HG03280 (cell line): ENCODE measurements at regions not wholly inside any gene's neighbourhood (a gene's known extent, or its start where the extent isn't known, plus 50 kb on each side); places are given as distances from the start of the nearest gene placed in this dataset.

Experiments
- ATAC-seq: cut with Tn5 transposase; IDR thresholded peaks from one replicate; pipeline ENCODE4 v1.9.1; 2021; ENCODE audit warnings: mild to moderate bottlenecking, moderate library complexity; ENCODE audit not compliant: unreplicated experiment

DNA sequence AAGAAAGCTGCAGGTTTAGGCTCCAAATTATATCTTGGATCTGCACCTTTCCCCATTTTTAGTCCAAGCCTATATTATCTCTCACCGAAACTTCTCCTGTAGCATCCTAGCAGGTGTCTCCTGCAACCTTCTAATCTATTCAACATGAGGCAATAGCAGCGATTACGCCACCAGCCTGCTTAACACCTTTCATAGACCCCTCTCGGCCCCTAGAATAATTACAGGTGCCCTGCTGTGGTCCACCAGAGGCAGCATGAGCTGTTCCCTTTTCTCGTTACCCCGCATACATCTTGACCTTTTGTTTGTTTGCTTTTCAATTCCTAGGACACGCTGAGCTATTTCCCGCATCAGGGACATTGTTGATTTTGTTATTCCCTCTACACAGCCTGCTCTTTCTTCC is 361.9 kb downstream of the CYRIA start:
- ATAC-seq, result no peak

DNA sequence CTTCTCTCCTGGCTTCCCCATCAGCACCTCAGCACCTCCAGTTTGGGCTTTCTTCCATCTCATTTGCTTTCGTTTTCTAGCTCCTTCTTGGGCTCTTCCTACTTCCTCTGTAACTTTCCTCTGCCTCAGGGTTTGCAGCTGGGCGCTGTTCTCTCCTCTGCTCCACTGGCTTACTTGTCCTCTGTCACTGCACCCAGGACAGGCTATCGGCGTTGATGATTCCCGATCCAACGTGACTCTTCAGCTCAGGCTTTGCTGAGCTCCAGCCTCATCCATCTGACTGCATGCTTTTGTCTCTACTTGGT is 362.4 kb downstream of the CYRIA start:
- no peak for ATAC-seq

DNA sequence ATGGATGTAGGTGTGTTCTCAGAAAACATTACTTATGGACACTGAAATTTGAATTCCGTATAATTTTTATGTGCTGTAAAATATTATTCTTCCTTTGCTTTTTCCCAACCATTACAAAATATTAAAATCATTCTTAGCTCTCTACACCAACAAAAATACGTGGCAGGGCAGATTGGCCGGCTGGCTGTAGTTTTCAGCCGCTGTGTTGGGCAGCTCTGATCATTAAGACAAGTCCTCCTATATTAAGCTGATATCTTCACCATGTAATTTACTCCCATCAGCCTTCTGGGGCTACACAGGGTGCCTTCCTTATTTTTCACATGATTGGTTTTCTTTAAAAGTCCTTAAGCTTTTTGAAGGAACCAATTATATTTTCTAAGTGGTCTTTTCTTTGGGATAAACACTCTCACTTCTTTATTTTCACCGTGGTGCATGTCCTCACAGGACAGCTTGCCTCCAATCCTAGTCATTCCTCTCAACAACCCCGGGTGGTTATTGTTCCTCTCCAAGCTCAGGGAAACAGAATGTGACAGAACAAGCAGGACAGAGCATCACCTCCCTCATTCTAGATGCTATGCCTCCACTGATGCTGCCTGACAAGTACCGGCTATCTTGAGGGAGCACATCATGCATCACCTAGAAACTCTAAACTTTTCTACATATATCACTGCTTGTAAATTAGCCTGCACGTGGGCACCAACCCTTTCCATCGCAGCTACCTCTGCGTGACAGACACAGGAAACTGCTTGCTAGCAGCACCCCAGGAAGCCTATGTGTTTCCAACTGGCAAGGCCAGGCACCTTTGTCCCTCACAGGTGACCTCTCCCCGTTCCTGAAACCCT is 362.3 kb downstream of the MYCN start:
- no peak for ATAC-seq

DNA sequence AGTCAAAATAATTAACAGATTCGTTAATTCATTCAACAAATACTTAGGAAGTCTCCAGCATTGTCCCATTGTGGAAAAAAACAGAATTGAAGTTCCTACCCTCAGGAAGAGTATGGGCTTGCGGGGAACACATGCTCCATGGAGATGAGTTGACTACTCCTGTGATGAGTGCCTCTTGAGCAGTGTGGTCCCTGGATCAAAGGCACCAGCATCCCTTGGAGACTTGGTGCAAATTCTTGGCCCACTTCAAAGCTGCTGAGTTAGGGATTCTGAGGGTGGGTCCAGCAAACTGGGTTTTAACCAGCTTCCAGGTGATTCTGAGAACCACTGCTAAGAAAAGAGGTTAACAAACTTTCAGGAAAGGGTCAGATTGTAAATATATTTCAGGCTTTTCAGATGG is 361.6 kb downstream of the MYCN start:
- ATAC-seq, result no peak

DNA sequence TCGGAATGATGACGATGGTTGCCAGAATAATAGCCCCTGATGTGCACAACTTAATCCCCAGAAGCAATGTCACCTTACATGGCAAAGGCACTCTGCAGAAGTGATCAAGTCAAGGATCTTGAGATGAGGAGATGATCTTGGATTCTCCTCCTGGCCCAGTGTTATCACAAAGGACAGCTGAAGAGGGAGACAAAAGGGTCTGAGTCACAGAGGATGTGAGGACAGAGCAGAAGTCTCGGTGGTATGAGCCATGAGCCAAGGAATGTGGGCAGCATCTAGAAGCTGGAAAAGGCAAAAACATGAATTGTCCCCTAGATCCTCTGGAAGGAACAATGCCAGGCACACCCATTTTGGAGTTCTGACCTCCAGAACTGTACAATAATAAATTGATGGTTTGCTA is 358.5 kb downstream of the MYCN start:
- no peak for ATAC-seq

DNA sequence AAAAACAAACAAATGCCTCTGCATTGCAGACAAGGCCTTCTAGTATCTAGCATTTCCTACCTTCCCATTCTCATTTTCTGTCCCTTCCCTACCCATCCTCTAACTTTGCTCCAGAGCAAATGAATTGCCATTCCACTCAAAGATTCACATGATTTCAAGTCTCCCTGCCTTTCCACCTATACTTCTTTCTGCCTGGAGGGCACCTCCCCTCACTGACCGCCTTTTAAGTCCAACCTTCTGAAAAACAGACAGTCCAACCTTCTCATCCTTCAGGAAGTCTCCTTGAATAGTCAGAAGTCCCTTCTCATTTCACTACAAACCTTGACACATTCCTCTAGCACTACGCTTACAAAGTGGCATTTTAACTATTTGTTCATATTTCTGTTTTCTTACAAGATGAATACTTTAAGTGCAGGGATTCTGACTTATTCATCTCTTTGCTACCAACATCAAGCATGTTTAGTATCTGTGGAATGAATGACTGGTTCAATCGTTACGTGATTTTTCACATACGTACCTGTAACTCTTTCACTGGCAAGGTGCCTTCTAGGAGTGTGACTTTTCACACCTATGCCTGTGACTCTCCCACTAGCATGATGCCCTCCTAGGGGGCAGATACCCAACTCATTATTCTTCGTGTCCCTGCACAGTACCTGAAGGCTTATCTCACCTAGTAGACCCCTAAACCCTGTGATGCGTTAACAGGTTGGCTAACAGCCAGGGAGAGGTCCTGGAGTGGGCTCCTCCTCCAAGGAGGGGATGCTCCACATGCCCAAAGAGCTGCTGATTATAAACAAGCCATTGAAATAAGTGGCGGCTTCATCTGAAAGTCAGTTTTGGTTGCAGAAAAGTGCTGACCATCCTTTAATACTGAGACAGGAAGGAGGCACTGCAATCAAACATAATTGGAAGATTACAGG is 356.2 kb downstream of the MYCN start:
- no peak for ATAC-seq

DNA sequence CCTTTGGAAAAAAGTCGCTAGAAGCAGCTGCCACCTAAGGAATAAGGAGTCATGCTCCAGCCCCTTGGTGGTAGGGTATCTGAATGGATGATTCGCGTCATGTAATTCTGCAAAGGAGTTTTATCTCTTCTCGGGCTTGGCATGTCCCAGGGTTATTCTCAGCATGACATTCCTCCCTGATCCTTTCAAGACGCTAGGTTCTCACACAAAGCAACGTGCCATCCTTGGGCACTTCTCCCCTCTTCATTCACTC is 355.6 kb downstream of the MYCN start:
- no peak for ATAC-seq

DNA sequence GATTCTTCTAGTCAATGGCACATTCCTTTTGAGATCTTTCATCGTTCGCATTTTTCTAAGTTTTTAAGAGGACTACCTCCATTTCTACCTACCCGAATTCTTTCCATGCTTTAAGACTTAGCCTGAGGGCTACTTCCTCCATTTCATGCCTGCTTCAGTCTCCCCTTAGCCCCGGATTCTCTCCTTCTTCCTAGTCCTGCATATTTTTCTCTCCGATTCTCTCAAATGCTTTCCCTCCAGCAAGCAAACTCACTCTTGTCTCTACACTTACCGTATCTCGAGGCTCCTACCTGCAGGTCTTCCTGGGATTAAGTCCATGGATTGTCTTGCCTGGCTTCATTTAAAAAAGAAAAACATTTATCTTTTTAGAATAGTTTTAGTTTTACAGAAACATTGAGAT is 354.4 kb downstream of the MYCN start:
- no peak for ATAC-seq

DNA sequence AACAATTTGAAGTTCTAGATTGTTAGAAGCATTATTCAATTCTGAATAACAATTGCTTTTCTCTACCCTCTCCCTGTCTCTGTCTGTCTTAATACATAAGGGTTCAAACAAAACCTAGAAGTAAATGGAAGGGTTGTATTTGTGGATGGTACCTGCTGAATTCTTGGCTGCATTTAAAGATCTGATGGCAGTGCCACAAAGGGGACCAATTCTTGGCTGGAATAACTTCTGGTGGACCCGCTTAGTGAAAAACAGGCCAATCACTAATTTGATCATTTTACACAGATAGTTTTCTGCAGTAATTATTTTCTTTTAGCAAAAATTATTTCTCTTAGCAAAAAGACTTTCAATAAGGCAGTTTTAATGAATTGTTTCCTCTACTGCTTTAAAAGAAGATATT is 353.5 kb downstream of the MYCN start:
- ATAC-seq, result no peak

DNA sequence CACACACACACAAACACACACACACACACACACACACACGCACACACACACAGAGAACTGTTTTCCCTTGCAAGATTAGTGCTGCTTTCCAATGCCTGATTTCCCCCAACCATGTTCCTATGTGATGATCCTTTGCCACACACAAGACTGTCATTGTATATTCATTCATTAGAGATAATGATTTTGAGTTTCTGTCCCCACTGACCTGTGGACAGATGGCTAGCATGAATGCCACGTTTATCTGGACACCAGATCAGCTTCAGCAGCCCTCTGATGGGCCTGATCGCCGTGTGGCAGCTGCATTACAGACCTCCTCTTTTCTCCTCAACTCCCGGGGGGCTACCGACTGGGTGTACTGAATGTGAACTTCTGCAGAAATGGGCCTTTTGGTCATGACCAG is 353.0 kb downstream of the MYCN start:
- ATAC-seq, result no peak

DNA sequence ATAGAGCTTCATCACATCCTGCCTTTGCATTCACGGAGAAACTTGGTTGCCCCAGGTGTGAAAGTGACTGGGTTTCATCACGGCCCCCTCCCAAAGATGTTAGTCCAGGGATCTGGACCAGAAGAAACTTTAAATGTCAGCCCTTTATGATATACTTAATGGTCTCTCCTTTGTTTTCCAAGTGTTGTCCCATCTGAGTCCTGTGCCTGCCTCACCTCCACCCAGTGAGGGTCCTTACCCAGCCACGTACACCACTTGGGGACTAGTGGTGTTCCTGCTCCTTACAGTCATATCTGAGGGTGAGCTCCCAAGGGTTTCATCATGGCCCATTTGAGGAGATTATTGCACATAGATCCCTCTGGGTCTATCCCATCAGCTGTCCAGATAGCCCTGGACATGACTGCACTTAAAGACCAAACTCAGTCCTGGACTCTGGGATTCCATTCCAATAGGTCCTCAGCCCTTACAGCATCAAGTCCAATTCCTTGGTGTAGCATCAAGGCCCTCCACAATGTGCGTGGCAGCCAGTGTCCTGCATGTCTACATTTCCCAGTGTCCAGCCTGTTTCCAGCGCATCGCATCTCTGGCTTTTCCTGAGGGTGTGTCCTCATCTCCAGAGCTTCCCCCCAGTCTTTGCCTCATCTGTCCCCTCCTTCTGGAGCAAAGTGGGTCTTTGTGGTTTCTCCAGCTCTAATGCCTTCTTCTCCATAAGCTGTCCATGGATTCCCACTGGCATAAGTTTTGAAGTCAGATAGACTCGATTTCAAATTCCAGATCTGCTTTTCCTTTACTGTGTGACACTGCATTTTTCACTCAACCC is 351.6 kb downstream of the MYCN start:
- ATAC-seq, result no peak

DNA sequence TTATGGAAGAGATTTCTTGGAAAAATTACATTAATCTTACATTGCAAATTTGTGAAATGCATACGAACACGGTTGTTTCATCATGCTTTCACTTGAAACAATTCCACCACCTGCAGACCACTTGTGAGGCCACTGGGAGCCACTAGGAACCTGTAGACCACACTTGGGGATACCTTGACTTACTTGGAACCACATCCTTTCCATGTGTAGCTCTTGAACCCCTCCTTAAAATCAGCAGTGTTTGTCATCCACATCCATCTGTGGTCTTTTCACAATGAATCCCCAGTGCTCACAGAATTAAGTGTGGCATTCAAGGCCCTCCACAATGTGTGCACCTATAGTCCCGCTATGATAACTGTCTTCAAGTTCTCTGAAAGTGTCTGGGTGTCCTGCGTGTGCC is 350.9 kb downstream of the MYCN start:
- ATAC-seq, result no peak

DNA sequence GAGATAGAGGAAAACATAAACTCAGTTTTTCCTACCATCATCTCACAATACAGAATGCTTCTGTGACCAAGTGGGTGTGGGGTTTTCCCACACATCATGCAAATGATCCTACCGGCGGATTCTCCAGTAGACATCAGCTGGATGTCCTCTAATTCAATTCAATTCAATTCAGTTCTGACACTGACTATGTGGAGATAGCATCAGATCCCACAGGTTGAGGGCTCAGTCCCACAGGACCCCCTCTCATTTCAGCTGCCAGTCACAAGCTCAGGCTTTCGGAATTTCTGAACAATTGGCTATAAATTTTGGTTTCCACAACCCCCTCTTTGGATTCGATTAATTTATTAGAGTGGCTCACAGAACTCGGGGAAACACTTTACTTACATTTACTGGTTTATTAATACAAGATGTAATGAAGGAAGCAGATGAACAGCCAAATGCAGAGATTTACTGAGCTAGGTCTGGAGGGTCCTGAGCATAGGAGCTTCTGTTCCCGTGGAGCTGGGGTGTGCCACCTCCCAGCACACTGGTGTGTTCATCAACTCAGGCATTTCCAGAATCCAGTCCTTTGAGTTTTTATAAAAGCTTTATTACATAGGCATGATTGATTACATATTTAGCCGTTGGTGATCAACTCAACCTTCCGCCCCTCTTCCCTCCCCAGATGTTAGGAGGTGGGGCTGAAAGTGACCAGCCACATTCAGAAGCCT is 350.1 kb downstream of the MYCN start:
- ATAC-seq, result no peak

DNA sequence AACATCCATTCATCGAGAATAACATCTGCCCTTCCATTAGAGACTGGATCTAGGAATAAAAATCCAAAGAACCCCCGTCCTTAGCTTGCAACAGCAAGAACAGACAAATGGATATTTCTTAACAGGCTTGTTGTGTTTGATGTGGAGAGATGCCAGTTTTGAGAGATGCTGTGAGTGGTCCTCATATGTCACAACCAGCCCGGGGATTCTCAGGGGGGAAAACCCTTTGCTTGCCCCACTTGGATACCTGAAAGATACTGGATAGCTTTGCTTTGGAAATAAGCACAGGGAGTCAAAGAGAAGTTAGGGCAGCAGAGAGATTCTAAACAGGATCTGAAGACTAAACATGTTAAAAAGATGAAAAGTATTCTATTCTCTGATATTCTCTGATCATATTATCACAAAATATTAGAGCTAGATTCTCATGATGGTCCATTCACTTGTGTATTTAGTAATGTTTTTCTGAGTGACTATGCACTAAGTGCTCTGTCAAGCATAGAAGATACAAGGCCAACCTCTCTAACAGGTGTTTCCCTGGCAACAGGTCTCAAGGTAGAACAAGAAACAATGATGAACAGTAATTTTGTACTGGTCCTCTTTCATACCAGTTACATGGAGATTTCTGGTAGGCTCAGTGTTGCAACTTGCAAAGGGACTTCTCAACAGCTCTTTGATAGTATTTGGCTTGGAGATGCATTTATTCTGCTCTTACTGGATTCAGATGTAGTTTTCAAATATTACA is 348.2 kb downstream of the MYCN start:
- ATAC-seq, result no peak

DNA sequence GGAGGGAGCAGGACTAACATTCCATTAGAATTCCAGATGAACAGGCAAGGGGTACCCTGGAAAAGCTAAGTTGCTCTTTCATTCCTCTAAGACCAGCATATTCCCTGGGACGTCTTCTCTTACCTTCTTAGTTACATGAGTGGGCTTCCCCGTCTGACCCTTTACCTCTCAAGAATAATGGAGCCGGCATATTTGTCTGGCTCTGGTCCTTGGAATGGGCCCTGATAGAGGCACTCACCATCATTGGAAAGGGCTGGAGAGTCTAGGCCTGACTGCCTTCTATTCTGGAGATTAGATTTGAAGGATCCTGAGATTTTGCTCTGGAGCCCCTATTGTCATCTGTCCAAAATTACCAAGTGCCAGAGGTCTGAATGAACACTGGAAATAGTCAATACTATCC is 347.5 kb downstream of the MYCN start:
- ATAC-seq, result no peak

DNA sequence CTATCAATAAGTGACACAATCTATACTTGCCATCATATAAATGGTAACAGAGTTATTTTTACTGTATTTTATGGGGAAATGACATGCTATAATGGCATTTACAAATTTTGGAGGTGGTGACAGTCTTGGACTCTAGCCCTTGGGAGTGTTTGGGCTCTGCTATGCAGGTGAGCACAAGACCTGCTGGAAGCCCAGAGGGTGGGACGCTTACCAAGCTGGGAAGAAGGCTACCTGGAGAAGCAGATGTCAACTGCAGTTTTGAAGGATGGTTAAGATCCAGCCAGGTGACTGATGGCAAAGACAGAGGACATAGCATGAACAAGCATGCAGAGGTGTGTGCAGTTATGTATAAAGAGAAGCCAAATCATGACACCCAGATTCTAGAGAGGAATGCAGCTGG is 346.9 kb downstream of the MYCN start:
- ATAC-seq, result no peak

DNA sequence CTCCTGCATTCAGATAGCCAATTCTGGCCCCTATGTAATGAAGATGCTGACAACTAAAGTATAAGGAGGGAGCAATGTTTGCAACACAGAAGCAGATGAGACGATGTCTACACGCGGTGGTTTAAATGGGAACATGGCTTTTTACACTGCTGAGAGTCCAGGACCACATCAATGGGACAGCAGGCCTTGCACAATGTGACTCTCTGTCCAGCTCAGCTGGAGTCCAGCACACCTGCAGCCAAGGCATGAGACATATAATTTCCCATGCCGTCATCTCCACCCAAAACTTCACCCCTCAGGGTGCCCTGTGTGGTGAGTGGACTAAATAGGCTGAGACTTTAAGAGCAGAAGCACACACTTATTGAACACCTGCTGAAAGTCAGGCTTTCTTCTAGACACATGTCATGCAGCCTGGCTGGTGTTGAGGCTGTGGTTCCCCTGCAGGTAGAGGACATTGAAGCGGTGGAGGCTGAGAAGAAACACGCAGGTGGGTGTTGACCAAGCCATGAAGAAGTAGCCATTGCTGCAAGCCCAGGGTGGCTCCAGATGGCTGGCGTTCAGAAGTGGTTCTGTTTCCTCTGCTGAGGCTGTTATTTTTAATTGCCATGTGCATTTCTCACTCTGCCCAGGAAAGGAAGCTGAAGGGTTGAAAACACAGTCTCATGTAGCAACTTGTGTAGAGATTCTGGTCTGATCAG is 345.6 kb downstream of the MYCN start:
- ATAC-seq, result no peak

DNA sequence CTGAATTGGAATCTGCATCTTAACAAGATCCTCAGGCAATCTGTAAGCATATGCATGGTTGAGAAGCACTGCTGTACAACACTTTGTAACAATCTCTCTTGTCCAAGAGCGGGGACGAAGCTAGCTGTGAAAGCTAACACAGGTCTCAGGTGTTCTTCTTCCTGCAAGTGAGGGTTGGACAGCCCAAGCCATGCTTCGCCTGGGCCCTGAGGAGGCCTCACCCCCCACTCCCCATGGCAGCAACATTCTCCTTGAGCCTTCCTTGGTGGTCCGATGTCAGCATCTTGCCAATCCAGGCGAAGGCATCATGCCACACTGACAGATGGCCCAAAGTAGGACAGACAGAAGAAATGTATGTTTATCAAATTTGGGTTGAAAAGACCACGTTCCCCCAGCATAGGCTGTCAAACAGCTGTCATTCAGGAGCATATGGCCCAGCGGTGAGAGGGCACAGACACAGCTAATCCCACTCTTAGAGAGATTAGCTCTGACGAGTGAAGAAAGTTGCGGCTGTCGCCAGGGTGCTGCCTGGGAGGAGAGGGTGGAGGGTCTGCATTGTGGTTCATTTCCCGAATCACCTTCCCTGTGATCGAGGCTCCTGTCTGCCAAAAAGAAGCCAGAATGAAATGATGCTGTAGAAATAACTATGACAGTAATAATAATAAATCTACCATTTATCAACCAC is 344.7 kb downstream of the MYCN start:
- ATAC-seq, result no peak
